ENCODE measurements at regions not wholly inside any gene's neighbourhood (a gene's known extent, or its start where the extent isn't known, plus 50 kb on each side); places are given as distances from the start of the nearest gene placed in this dataset.
"Not testable (repeated sequence)": the region's sequence is repeated elsewhere in the genome, so short reads cannot be mapped to it uniquely, and the experiment has no call there.

- DNase-seq (ENCODE audit: low read depth), result no peak
Observed at GRCh38 chr5:138647794-138648410, 72.7 kb upstream of the HSPA9 start.

- DNase-seq (ENCODE audit: low read depth), result no peak
Observed at GRCh38 chr5:138647261-138647788, 72.1 kb upstream of the HSPA9 start.

- no peak for DNase-seq (ENCODE audit: low read depth)
Observed at GRCh38 chr5:138646671-138647070, 71.5 kb upstream of the HSPA9 start.

- no peak for DNase-seq (ENCODE audit: low read depth)
Observed at GRCh38 chr5:138645778-138646575, 70.8 kb upstream of the HSPA9 start.

- no peak for DNase-seq (ENCODE audit: low read depth)
Observed at GRCh38 chr5:138643040-138643791, 68.0 kb upstream of the HSPA9 start.

GRCh38 chr5:138641547-138642298 lies 66.5 kb upstream of the HSPA9 start:
- DNase-seq (ENCODE audit: low read depth), result peak; percentile 62

GRCh38 chr5:138640646-138641254 lies 65.5 kb upstream of the HSPA9 start:
- no peak for DNase-seq (ENCODE audit: low read depth)

- no peak for DNase-seq (ENCODE audit: low read depth)
Observed at GRCh38 chr5:138640138-138640537, 64.9 kb upstream of the HSPA9 start.

- DNase-seq (ENCODE audit: low read depth), result no peak
Observed at GRCh38 chr5:138639326-138639725, 64.1 kb upstream of the HSPA9 start.

GRCh38 chr5:138637256-138637655 lies 62.1 kb upstream of the HSPA9 start:
- DNase-seq (ENCODE audit: low read depth), result no peak

- DNase-seq (ENCODE audit: low read depth), result no peak
Observed at GRCh38 chr5:138636398-138636944, 61.3 kb upstream of the HSPA9 start.

GRCh38 chr5:138635708-138636107 lies 60.5 kb upstream of the HSPA9 start:
- DNase-seq (ENCODE audit: low read depth), result no peak

- DNase-seq (ENCODE audit: low read depth), result no peak
Observed at GRCh38 chr5:138635265-138635664, 60.1 kb upstream of the HSPA9 start.

- DNase-seq (ENCODE audit: low read depth), result not testable (repeated sequence)
Observed at GRCh38 chr5:138634804-138635203, 59.6 kb upstream of the HSPA9 start.

- no peak for DNase-seq (ENCODE audit: low read depth)
Observed at GRCh38 chr5:138632900-138633489, 57.8 kb upstream of the HSPA9 start.

GRCh38 chr5:138631096-138631928 lies 56.1 kb upstream of the HSPA9 start:
- DNase-seq (ENCODE audit: low read depth), result no peak

GRCh38 chr5:138629392-138629791 lies 54.2 kb upstream of the HSPA9 start:
- no peak for DNase-seq (ENCODE audit: low read depth)

- no peak for DNase-seq (ENCODE audit: low read depth)
Observed at GRCh38 chr5:138626333-138626944, 51.2 kb upstream of the HSPA9 start.

- no peak for DNase-seq (ENCODE audit: low read depth)
Observed at GRCh38 chr5:138625134-138625533, 49.9 kb upstream of the HSPA9 start.

Data from stimulated activated CD8-positive, alpha-beta memory T cell treated with anti-CD3 and anti-CD28 coated beads, Interleukin-4, amount 100 ng/mL, for 24 hours (primary cell).